Activated CD4-positive, CD25-positive, alpha-beta regulatory T cell treated with anti-CD3 and anti-CD28 coated beads, Interleukin-2, amount 50 U/mL, for 72 hours (primary cell): ENCODE measurements at regions not wholly inside any gene's neighbourhood (a gene's known extent, or its start where the extent isn't known, plus 50 kb on each side); places are given as distances from the start of the nearest gene placed in this dataset.
"Not testable (repeated sequence)": the region's sequence is repeated elsewhere in the genome, so short reads cannot be mapped to it uniquely, and the experiment has no call there.

Experiments
- DNase-seq: peaks from one replicate; pipeline ENCODE4 v3.0.0; 2021

DNA sequence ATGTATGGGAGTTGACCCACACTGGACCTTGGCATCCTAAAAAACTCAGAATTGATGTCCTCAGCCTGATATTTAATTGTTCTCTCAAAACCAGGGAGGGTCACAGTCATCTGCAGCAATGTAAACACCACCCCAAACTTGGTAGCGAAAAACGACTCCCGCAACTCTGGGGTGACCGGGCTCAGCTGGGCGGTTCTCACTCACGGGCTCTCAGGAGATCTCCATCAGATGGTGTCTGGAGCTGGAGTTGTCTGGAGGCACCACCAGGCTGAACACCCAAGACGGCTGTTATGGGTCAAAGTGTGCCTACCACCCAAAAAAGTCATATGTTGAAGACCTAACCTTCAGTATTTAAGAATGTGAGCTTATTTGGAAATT is 50.9 kb upstream of the NXT1 start:
- no peak for DNase-seq

DNA sequence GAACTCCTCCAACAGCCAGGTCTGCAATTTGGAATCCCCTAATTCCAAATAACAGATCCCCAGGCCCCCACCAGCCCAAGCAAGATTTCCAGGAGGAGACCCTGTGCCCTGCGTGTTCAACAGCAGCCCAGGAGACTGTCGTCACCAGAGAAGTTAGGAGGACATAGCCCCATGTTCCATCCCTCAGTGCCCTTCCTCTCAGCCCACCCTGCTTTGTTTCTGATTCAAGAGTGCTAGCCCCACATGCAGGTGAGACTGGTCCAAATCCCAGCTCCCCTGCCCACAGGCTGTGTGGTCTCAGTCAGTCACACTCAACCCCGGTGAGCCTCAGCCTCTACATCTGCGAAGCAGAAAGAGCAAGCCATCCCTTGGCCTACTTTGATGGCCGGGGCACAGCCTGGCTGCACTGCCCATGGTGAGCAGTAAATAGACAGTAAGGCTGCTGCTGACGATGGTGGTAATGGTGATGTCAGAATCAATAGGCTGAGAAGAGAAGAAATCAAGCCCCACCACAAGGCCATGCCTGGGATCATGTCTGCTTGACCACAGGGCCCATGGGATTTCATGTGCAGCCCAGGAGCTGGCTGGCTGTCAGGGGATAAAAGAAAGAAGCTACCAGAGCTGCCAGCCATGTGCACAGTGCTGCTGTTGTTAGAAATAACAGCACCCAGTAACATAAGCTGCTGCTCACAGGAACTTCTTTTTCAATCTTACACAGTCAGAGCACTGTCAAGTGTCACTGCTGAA is 51.5 kb upstream of the NXT1 start:
- DNase-seq = no peak

DNA sequence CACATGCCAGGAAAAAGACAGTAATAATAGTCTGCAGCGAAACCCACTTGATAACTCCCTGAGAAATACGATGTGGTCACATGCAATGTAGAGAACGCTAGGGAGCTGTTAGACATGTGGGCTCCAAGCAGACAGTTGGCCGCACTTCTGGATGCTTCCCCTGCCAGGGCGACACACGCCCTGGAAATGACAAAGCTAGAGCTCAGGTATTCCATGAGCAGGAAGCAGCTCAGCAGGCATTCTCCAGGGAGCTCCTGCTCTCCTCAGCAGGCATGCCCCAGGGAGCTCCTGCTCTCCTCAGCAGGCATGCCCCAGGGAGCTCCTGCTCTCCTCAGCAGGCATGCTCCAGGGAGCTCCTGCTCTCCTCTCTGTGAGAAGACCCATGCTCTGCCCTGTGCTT is 52.4 kb upstream of the NXT1 start:
- DNase-seq = no peak

DNA sequence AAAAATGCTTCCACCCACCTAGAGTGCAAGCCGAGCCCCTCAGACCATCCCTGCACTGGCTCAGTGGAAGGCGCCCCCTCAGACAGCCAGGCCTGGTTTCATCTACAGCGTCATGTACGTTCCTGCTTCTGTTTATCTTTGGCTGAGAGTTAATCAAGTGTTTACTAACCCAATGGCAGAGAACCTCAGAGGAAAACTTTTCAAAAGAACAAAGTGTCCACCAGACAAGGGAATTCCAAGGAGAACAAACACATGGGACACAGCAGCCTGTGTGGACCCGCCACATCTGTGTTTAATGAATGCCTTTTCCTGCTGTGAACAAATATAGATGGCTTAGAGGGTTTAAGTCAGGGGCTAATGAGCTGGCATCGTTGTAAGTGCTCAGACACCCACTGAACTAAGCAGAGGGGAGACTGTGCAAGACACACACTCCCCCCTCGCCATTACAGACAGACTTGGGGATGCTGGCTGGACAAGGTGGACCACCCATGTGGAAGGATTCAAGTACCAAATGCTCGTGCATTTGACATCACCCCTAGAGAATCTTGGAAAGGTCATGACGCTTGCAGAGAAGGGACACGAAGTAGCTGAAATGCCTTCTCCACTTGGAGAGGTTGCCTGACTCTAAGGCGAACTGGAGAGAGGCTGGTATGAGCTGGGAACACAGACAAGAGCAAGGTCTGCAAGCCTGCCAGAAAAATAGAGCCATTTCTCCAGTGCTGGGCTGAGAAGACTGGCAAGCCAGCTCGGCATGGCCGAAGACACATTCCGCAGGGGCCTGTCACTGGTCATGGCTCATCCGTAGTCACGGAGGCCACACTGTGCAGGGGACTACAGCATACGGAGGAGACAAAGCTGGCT is 53.5 kb upstream of the NXT1 start:
- no peak for DNase-seq

DNA sequence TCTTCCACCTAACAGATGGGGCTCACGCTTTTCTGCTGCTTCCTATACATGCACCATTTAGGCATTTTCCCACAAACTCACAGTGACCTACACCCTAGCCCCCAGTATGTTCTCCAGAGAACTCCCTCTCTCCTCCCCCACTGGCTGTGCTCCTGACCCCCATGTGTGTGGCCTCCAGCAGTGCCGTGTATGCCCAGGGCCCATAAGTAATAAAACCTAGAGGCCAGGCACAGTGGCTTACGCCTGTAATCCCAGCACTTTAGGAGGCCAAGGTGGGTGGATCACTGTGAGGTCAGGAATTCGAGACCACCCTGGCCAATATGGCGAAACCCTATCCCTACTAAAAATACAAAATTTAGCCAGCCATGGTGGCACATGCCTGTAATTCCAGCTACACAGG is 54.7 kb upstream of the NXT1 start:
- DNase-seq = no peak

DNA sequence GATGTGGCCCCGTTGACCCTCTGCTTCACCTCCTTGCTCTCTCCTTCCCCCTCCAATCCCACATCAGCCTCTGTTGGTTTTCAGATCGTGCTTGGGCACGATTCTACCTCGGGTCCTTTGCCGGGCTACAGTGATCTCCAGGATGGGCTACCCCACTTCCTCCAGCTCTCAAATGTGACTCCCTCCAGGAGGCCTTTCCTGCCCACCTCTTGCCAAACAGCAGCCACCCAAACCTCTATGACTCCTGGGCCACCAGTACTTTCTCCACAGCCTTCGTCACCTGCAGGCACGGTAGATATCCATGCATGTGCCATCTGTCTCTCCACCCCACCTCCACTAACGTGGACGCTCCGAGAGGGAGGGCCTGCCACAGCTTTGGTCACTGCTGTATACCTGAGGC is 55.9 kb upstream of the NXT1 start:
- DNase-seq = no peak

DNA sequence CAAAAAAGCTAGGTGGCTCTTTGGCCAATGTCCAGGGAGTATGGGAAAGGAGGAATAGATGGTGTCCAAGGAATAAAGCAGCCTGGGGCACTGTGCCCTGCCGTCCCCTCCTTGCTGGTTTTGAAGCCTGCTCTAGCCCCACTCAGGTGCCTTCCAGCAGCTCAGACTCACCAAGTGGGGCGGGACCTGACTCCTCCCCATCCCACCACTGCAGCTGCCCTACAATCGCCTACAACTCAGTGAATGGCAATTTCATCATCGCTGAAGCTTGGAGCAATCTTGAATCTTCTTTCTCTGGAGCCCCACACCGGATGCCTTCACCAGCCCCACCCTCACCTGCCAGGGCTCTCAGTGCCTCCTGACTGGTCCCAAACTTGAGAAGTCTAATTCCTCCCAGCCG is 56.4 kb upstream of the NXT1 start:
- no peak for DNase-seq

DNA sequence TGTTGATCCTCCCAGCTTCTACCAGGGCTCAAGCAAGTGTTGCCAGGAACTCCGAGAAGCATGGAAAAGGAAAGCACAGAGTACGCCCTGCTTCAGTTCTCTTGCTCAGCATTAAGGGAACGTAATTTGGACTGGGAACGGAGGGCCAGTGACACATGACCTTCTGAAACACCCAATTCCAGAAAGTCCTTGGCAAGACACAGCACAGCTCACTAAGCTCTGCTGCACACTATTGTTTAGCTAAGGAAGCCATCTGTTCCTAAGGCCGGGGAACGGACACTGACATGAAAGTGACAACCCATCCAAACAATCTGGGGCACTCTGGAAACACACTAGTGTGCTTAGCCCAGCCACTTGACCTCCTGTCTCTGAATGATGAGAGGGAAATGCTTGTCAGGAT is 56.9 kb upstream of the NXT1 start:
- no peak for DNase-seq

DNA sequence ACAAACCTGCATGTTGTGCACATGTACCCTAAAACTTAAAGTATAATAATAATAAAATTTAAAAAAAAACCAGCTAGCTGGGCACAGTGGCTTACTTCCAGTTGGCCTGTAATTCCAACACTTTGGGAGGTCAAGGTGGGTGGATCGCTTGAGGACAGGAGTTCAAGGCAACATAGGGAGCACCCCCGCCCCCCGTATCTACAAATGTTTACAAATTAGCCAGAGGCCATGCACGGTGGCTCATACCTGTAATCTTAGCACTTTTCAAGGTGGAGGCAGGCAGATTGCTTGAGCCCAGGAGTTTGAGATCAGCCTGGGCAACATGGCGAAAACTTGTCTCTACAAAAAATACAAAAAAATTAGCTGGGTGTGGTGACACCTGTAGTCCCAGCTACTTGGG is 58.3 kb upstream of the NXT1 start:
- not testable (repeated sequence) for DNase-seq

DNA sequence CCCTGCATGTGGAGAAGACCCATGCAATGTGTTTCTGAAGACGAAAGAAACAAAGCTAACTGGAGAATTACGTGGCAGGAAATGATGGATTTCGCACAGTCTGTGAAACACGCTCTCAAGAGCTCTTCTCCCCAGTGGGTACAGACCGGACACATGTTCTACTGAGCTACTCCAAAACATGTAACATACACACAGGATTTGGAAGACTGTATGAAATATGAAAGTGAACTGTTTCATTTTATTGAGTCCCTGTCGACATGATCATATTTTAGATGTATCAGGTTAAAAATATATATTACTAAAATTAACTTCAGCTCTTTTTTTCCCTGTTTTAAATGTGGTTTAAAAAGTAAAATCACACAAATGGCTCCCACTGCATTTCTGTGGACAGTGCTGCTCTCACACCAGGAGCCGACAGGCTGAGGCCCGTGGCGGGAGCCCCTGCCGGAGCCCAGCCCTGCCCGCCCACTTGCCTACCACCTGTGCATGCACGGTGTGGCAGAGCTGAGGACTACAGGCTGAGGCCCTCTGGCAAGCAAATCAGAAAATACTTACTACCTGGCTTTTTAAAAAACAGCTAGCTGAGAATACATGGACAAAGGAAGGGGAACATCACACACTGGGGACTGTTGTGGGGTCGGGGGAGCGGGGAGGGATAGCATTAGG is 58.9 kb upstream of the NXT1 start:
- no peak for DNase-seq

DNA sequence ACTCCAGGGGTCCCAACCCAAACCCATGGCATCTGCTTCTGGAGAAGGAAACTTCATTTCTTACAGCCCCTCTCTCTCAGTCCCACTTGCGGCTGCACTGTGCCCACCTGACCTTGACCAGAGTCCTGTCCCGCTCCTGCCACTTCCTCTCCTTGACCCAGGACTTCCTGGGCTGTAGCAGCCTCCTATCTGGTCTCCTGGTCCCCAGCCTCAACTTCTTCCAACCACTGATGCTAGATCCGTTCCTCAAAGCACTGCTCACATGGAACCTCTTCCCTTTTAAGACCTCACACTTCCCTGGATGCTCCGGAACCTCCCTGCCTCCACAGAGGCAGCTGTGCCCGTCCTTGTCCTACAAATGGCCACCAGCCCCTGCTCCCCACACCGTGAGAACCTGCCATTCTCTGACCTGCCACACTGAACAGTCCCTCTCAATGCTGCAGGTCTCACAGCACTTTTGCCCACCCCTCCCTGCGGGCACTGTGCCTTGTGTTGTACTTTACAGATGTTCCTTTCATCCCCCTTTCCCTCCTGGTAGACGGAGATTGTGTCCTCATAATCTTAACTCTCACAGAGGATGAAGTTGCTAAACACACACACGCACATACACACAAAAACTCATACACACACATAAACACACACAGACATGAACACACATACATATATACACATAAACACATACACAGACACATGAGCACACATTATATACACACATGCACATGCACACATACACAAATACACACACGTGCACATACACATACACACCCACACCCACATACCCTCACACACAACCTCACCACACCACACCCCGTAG is 59.6 kb upstream of the NXT1 start:
- no peak for DNase-seq

DNA sequence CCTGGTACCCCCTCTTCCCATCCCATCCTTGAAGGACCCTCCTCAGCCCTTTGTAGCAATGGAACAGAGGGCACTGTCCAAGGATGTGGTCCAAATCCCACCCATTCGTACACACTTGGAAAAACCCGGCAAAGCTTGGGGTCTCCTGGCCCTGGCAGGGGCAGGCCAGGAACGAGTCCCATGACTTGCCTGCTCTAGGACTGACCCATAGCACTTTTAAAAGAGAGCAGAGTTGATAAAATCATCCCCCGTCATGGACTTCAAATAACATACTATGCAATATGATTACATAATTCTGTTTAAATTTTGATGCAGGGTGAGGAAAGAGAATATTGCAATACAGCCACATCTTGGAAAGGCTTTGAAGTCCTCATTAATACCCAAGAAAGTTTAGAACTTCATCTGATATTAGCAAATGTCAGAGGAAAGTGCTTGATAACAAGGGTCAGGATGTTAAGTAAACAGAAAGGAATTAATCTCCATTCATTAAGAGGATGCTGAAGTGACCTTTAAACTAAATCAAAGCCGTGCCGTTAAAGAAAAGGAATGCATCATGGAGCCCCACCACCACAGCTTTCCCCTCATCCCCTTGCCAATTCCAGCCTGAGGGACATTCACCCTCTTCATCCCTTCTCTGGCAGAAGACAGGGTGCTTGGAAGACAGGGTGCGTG is 60.7 kb upstream of the NXT1 start:
- no peak for DNase-seq

DNA sequence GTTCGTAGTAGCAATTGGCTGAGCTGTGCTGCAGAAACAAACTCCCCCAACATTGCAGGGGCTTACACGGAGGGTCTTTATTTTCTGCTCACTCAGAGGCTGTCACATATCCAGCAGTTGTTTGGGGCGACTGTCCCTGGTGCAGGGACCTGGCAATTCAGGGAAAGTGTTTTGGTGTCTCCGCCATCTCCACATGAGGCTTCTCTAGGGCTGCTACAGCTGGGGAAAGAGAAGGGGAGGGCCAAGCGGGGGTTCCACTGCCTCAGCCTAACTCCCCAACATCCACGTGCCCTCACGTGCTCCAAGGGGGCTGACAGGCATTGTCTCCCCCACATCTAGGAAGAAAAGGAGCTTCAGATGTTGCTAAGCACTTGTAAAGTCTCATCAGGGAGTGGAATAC is 61.3 kb upstream of the NXT1 start:
- no peak for DNase-seq

DNA sequence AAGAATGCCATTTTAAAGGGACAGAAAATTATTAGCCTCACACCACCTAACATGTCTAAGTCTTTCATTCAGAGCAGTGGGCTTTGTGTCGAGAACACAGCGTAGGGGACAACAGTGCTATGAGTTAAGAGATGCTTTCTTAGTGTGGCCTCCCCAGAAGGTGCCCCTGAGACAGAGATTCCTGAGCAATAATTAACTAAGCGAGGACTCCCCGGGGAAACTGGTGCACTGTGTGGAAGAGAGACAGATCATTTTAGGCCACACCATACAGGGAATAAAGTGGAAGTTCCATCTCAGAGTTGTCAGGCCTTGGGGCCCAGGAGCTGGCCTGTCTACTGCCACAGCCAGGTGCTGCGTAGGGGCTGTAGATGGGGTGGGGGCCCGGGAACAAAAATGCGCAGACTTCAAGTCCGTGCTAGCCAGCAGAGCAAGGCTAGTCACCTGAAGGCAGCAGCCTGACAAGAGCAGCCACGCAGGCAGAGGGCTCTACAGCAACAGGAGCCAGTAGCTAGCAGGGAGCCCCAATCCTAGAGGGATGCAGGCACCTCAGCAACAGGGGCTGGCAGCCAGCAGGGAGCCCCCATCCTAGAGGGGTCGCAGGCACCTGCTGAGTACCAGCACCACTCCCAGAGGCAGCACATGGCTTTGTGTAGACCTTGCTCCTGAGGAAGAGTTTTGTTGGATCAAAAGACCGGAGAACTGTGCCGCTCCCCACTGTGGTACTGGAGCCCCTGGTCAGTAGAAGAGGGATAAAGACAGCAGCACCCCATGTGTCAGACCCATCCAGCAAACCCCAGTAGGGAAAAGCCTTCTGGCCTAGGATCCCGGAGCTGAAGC is 63.0 kb upstream of the NXT1 start:
- no peak for DNase-seq

DNA sequence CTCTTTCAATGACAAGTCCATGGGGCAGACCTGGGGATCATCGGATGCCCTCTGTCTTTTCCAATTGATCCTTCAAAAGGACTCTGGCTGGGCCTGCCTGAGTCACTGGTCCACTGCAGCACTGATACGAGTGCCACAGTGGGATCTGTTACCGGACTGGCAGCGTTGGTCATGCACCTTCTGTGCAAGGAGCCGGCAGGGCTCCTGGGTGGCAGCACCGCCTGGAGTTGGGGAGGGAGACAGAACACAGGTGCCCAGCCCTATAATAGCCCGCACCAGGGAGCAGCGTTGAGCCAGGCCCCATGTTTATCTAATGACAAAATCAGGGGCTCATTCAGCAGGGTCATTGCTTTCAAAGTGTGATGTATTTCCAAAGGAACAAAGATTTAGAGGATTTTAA is 64.2 kb upstream of the NXT1 start:
- DNase-seq = no peak

DNA sequence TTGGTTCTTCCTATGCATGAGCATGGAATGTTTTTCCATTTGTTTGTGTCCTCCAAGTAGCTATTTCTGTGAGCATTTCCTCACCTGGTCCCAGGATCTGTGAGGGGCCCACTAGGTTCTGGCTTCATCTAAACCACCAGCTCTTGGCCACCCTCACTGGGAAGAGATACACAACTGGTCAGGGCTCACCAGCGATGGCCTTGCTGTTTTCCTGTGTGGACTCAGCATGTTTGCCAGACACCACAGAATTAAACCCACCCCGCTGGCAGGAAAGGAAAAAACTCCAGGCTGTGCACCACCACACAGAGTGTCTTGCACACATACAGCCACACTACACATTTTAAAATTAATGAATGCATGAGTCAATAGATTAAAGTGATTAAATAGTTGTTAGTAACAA is 65.1 kb upstream of the NXT1 start:
- DNase-seq = no peak

DNA sequence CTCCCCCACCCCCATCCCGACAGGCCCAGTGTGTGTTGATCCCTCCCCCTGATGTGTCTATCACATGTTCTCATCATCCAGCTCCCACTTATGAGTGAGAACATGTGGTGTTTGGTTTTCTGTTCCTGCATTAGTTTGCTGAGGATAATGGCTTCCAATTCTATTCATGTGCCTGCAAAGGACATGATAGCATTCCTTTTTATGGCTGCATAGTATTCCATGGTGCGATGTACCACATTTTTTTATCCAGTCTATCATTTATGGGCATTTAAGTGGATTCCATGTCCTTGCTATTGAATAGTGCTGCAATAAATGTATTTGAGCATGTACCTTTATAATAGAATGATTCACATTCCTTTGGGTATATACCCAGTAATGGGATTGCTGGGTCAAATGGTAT is 66.6 kb upstream of the NXT1 start:
- DNase-seq = no peak

DNA sequence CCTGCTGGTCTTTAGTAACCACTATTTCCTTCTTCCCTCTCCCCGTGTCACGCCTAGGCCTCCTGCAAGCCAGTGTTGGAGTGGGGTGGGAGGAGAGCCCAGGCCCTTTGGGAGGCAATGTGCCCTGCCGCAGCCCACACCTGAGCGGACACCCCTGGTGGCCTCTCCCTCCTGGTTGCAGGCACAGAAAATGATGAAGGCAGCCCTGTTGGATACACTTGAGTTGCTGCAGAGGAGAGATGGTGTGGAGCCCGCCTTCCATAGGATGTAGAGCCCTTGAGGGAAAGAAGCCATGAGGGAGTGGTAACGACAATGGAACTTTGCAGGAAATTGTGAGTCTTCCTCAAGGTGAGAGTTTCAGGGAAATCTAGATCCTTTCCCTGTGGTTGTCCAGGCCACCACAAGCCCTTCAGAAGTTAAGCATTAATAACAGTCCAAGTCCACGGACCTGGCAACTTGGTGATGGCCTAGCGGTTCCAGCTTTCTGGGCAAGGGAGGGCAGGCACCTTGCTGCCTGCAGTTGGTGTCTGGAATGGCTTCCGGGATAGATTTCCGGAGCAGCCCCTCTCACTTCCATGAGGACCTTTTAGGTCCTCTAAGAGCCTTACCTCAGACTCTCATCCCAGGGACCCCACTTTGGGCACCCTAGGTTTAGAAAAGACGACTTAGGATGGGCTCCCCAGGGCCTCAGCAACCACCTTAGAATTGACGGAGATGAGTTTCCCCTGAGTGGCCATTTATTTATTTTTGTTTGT is 67.3 kb upstream of the NXT1 start:
- DNase-seq = no peak

DNA sequence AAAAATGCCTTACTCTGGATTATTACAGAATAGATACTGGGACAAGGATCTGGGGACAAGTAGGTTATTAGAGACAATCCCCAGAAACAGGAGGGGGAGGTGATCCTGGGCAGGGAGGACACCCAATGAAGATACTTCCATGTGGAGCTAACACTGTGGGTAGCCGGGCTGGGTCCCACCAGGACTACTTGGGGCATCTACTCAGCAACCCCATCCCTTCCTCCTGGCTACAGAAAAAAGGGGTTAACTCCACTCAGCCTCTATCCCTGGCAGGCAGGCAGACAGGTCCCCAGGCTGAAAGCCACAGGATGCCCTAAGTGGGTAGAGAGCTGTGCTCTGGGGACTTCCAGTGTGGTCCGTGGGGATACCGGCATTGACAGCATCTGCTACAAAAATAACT is 68.0 kb upstream of the NXT1 start:
- DNase-seq = no peak

DNA sequence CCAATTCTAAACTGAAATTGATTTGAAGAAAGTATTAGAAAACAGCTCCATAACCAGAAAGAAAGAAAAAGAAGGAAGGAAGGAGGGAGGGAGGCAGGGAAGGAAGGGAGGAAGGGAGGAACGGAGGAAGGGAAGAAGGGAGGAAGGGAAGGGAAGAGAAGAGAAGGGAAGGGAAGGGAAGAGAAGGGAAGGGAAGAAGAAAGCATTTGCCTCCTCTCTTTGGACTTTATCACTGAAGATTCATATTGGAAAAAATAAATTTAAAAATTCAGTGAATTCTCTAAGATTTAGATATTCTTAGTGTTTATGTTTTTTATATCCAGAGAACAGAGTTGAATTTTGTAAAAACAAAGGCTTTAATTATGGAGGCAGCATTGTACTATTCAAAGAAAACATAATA is 68.5 kb upstream of the NXT1 start:
- DNase-seq = no peak

DNA sequence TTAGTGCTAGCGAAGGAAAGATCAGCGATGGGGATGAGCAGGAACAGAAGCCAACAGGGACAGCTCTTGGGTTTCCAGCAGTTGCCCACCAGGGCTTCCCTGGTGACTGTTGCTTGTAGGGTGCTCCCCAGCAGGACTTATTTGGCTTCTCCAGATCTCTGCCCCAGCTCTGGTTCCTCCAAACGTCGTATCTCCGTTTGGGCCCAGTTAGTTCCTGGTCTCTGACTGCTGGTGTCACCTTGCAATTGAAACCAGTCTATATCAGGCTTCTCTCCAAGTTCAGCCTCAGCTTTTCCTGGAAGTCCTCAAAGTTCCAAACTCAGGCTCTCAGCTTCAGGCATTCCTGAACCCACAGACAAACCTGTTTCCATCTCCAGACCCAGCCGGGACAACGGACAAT is 70.8 kb upstream of the NXT1 start:
- no peak for DNase-seq
